Medulla oblongata (tissue), 1 donor: ENCODE measurements at regions not wholly inside any gene's neighbourhood (a gene's known extent, or its start where the extent isn't known, plus 50 kb on each side); places are given as distances from the start of the nearest gene placed in this dataset.
"Not testable (repeated sequence)": the region's sequence is repeated elsewhere in the genome, so short reads cannot be mapped to it uniquely, and the experiment has no call there.

Experiments used
- DNase-seq: peaks from one replicate; pipeline ENCODE4 v3.0.0-alpha.2; 2015; ENCODE audit errors: extremely low spot score

DNA sequence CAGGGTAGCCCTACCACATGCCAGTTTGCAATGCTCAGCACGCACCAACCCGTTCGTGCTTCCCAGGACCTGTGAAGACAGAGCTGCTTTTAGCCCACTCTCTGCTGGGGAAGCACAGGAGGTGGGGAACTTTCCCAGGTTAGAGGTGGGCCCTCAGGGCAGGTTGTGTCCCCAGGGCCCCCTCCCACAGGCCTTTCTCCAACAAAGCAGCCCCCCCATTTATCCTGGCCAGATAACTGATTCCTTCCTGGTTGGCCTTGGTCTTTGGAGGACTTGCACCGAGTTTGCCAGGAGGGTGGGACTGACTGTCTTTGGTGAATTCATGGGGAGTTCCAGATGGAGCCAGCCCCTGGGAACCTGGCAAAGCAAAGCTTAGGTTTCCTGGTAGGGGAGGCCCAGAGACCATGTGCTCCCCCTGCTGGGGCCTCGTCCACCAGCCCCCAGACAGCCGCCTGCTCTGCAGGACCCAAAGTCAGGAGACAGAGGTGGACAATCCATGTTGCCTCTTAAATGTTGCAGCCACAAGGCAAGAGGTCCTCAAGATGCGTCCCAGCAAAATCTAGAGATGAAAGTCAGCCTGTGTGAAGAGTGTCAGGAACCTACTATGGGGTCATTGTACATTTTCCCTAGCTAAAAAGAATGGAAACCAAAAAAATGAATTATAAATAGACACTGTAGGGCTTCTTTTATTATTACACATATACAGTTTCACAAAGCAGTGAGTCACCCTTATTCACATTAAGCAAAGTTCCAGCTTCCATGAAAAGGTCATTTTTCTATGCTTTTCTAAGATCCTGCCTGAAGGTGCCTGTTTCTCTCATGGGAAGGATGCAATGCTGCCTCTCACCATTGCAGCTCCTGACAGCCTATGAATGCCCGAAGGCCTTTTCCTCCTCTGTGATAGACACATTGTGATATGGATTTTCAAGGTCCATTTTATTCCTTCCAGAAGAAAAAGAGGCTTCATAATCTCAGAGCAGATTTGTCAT, 497.8 kb downstream of the PREX1 start:
- no peak for DNase-seq

DNA sequence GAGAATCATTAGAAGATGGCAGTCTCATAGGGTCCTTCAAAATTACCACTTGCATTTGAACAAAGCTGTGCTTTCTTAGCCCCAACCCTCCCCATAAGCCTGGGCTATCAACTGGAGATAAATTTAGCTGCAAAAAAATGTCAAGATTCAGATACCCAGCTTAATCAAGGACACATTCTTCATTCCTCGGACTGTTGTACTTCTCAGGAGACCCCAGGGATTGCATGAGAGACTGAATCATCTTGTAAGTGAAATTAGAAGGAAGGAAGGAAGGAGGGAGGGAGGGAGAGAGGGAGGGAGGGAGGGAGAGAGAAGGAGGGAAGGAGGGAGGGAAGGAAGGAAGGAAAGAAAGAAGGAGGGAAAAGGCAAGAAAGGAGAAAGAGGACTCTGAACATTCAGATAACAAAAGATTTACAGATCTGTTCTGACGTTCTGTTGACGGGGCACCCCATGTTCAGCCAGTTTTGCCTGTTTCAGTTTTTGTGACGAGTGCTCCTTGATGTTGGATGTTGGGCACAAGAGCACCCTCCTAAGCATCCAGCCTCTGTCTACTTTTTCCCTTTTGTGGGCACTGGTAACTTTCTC, 498.7 kb downstream of the PREX1 start:
- DNase-seq: no peak

DNA sequence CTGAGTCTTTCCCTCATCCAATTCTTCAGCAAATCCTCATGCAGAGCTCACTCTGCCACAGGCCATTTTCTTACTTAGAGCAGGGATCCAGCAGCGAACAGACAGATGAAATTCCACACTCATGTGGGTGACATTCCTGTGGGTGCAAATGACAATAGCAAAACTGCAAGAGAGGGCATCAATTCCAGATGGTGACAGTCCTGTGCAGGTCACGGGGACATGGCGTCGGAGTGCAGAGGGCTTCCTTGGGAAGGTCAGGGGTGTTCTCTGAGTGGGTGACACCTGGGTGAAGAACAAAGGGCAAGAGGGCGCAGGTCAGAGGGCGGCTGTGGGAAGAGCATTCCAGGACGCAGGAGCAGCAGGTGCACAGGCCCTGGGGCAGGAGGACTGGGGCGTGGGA, 500.0 kb downstream of the PREX1 start:
- DNase-seq: not testable (repeated sequence)

DNA sequence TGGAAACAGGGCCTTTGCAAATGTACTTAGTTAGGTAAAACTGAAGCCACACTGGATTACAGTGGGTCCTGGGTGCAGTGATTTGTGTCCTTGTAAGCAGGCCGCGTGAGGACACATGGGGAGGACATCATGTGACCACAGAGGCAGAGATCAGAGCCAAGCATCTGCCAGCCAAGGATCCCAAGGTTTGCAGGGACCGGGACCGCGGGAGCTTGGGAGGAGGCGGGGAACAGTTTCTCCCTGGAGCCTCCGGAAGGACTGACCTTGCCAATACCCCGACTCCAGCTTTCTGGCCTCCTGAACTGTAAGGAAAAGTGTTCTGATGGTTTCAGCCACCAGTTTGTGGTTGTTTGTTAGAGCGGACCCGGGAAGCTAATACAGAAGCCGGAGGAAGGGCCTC, 500.9 kb downstream of the PREX1 start:
- no peak for DNase-seq

DNA sequence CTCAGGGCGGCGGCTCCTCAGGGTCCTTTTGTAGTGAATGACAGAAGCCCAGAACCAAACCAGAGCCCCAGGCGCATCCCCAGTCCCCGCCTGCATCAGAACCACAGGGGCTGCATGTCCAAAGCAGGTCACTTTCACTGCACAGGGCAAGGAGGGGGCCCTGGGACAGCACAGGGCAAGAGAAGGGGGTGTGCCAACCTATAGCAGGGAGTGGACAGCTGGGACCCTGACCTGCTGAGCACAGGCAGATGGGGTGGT, 501.4 kb downstream of the PREX1 start:
- DNase-seq: no peak

DNA sequence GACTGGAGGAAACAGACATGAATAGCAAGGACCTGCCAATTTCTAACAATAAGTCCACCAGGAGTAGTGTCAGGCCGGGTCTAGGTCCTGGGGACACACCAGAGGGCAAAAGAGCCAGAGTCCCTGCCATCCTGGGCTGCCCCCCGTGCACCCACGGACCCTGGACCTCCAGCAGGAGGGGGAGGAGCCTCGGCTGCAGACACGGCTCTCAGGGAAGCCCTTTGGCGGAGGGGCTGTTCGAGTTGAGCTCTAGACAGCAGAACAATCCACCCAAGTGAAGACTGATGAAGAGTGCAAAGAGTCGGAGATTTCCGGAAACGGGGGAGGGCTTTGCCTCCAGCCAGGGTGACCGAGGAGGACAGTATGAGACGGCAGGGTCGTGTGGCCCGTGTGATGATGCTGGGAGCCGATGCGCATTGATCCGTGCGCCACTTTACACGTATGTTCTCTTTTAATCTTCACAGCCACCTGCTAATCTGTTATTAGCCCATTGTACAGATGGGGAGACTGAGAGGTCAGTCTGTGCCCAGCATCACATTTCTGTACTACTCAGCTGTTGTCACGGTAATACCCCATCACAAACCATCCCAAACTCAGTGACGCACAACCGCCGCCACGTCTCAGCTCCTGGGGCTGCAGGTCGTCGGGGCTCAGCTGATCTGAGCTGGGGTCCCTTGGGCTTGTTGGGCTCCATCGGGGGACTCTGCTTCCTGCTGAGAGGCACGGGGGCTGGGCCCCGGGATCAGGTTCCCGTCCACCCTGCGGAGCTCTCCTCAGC, 502.0 kb downstream of the PREX1 start:
- no peak for DNase-seq

DNA sequence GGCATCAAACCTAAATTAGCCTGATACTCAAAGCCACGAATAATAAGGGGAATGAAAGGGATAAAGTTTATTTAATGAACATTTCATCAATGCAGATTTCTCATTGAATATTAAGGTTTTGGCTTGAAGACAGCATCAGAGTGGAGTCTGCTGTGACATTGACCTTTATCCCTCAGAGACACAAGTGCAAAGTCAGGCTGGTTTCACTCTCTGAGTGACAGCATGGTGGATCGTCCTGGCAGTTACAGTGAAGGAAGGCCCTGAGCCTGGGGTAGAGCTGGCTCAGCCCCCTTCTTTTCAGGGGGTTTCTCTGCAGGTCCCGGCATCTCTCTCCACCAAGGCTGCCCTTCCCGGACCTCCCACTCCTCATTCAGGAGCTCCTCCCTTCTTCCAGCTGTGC, 503.1 kb downstream of the PREX1 start:
- DNase-seq: no peak

DNA sequence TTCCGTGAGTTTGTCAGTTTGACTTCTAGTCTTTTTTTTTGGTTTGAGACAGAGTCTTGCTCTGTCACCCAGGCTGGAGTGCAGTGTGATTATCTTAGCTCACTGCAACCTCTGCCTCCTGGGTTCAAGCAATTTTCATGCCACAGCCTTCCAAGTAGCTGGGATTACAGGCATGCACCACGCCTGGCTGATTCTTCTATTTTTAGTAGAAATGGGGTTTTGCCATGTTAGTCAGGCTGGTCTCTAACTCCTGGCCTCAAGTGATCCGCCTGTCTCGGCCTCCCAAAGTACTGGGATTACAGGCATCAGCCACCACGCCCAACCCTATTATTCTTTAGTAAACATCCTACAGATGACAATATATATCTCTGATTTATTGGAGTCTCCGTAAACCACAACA, 506.5 kb downstream of the PREX1 start:
- no peak for DNase-seq

DNA sequence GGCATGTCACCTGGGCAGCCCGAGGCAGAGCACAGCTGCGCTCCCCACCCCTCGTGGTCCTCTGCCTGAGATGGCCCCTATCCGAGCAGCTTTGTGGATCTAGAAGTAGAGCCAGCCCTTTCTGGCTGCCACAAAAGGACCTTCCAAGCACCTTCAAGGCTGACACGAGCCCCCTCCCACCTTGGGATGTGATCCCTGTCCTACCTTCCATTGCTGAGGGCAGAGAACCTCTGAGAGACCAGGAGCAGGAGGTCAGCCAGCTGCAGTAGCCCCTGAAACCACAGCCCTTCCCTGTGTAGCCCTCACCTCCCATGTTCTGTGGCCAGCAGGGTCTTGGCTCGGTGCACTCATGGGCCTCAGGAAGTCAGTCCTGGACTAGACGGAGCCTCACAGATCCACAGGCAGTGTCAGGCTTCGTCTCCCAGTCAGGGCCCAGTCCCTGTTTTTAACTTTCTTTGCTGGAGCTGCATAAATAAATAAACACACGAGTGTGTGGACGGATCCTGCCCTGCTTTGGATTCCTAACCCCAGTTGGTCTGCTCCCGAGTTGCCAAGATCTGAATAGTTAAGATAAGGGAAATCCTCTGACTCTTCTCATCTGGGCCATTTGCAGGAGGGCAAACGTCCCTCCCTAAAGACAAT, 507.7 kb downstream of the PREX1 start:
- DNase-seq: no peak

DNA sequence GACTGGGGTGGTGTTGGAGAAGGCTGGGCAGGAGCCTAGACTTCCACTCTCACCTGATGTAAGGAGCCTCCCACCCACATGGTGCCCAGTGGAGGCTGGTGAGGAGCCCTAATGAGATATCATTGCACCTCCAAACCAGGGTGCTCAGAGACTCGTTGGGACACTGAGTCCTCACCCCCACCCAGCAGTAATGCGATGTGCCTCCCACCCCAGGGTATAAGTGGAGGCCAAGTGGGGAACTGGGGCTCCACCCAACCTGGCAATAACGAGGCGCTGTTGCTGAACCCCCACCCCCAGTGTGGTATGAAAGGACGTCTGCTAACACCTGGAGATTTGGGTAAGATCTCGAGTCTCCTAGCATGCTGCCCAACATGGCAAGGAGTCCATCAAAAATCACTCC, 510.2 kb downstream of the PREX1 start:
- no peak for DNase-seq

DNA sequence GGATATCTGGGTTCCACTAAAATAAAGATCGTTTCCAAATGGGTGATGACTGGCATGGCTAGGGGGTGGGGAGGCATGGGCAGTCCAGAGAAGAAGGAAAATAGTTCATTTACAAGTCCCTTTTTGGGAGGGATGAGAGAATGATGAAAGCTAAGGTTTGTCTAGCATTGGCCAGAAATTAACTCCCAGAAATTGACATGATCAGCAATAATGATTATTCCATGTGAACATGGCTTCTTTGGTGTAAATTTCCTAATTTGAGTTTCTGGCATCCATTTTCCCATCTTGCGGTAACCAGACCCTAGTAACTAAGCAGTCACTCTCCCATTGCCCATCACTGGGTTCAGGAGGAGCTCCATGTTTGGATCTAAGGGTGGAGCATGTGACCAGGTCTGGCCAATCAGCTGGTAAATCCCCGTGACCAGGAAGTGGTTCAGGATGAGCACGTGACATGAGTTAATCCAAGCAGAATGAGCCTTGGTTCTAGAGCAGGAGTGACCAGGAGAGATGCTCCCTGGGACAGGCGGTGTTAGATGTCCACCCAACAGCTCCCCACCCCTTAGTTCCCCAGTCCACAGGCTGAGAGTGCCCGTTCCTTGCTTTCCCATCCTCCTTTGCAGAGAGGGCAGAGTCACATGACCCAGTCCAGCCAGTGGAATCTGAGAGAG, 512.7 kb downstream of the PREX1 start:
- DNase-seq: no peak

DNA sequence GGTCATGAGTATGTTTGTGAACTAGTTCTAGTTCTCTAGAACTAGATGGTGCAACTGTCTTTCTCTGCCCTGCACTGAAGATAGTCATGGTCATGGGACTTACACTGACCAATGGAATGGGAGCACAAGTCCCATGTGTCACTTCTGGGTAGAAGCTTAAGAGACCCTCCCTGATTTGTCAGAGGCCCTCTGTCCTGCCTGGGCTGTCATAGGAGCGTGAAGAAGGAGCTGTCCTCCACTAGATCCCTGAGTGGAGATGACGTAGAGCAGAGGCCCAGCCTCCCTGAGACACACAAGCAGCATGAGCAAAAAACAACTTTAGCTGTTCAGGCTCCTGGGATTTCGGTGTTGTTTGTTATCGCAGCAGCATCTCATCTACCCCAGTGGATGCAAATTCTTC, 514.5 kb downstream of the PREX1 start:
- DNase-seq: no peak

DNA sequence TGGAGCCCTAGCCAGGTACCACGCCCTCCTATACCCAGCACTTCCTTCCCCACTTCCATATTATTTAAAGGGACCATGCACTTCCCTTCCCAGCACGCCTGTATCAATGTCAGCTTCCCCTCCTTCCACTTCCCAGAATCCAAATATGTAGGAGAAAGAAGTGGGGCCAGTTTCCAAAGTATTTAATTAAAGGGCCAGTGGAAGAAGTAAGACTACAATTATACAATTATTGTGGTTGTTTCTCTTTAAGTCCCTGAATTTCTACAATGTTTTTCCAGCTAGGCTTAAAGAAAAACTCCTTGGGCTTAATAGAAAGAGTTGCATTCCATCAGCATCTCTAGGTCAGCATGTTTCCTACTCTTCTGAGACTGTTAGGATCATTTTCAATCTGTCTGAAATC, 515.8 kb downstream of the PREX1 start:
- DNase-seq: no peak

DNA sequence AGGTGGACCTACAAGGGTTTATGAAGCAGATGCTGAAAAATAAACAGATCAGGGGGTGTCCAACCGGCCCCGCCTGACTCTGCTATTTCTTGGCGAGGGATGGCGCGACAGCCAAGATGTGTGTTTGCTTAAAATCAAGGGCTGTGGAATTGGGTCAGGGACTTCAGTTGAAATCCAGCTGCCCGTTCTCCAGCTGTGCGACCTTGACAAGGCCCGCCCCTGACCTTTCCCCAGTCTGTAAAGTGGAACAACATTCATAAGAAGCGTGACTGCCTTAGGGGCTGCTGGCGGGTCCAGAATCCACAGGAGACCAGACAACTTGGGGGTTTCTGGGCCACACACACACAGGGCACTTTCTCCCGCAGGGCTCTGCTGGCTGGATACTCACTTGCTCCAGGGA, 517.5 kb downstream of the PREX1 start:
- DNase-seq: no peak

DNA sequence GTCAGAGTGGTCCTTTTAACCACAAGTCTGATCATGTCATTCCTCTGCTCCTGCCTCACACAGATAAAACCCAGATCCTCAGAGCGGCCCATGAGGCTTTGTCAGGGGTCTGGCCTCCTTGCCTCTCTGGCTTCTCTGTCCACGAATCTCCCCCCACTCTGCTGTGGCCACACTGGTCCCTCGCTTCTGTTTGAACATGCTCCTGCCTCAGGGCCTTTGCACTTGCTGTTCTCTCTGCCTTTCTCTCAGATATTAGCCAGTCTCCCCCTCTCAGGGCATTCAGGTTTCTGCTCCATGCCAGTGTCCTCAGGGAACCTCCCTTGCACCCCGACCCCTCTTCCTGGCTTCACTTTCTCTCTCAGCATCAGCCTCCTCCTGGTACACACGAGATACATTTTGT, 518.5 kb downstream of the PREX1 start:
- DNase-seq: no peak

DNA sequence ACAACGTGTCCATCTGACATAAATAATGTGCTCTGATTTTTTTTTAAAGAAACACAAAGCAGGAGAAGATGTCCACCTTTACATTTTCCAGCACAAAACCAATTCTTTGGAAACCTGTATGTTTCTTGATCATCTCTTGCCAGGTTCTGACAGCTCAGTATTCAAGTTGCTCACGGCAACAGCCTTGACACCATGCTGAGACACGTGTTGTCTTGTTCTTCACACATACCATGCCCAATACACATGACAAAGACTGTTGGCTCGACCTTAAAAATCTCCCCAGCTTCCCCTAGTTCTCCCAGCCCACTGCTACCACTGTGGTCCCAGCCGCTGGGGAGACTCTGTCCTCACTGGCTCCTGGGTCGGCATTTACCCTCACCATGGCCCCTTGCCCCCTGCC, 518.9 kb downstream of the PREX1 start:
- DNase-seq: no peak

DNA sequence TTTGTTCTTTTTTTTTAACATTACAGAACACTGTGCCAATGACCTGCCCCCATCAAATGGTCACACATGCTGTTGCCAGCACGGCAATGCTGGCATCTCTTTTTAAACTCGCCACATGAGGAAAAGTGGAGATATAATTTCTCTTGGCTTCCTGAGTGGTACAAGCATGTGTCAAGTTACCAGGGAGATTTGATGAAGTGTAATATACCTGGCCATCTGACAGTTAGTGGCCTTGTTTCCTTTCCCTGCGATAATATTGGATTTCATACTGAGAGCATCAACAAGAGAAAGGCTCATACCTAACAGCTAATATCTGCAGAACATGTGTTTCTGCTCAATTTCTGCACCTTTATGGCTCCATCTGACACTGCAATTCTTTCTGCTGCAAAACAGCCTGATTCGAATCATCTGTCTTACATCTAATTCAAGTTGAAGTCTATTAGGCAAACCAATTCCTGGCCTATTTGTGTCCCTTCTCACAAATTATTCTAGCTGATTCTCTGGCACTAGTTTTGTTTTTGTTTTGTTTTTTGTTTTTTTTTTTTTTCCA, 519.5 kb downstream of the PREX1 start:
- no peak for DNase-seq

DNA sequence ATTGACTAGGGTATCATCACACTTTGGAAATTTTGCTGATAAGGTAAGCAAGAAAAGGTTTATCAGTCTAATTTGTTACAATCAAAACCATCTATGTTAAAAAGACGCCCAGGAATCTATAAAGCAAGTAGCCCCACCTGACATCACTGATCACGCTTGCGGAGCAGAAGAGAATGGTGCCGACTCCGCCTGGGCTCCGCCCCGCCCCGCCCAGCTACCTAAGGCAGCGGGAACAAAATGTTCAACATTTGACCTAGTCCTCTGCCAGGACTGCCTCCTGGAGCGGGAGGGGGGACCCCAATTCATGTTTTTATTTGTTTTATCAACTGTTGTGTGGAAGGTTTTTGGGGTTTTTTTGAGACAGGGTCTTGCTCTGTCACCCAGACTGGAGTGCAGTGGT, 520.5 kb downstream of the PREX1 start:
- no peak for DNase-seq

DNA sequence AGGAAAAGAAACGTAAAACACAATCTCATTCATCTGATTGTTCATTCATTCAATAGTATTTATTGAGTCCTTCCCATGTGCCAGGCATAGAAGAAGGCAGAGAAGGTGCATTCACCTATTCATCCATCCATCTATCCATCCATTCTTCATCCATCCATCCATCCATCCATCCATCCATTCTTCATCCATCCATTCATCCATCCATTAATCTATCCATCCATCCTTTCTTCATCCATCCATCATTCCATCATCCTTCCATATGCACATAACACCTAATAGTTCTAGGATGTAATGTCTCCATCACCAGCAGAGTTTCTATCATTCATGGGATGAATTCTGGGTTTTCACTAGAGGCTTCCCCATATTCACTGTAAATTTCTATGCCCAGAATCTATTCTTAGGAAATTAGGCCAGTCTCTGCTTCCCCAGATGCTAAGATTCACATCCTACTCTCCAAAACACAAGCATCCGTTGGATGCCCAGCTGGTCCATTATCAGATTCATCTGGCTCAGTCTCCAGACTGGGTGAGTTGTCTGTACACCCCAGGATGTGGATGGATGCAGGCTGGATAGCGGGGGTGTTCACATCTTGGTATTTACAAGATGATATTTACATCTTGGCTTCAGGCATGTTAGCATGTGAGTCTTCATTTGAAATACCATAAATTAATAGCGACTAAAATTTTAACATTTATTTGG, 517.7 kb upstream of the SULF2 start:
- no peak for DNase-seq

DNA sequence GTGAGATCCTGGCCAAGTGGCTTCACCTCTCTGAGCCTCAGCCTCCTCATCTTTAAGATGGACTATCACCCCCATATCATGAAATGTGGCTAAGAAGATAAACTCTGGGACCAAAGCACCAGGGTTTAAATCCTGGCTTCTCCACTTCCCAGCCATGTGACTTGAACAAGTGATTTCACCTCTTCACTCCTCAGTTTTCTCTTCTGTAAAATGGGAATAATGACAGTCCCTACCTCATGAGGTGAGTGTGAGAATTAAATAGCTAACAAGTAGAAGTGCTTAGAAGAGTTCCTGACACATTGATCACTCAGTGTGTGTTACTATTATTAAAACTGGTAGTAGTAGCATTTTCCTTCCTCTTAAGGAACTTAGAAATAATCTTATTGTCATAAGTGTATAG, 516.9 kb upstream of the SULF2 start:
- DNase-seq: no peak

DNA sequence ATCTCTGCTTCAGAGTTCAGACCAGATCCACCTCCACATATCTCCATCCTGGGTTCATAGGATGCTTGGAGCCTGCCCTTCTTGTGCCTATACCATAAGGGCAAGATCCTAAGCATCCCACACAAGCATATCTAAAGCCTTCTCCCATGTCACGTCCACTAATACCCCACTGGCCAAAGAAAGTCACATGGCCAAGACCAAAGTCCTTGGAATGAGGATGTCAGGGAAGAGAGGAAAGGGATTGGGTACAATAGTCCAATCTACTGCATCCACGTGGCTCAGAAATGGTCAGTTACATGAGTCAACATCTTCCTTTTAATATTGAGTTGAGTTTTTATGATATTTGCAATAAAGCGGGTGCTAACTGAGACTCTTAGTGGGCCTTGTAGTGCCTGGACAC, 515.9 kb upstream of the SULF2 start:
- no peak for DNase-seq
